ENCODE measurements at regions not wholly inside any gene's neighbourhood (a gene's known extent, or its start where the extent isn't known, plus 50 kb on each side); places are given as distances from the start of the nearest gene placed in this dataset.
"Not testable (repeated sequence)": the region's sequence is repeated elsewhere in the genome, so short reads cannot be mapped to it uniquely, and the experiment has no call there.

- H3K9ac ChIP-seq (ENCODE audit: low read length): no peak overlapping the region
- no peaks in the 10 kb centered on the region for H3K27me3 ChIP-seq (ENCODE audit: low read depth, low read length)
- H3K4me3 ChIP-seq (ENCODE audit: low read length): no peak overlapping the region
- no peaks in the 10 kb centered on the region for H3K79me2 ChIP-seq (ENCODE audit: low read length)
- H4K20me1 ChIP-seq (ENCODE audit: insufficient read depth, low read length): no peaks in the 10 kb centered on the region
- H2AFZ ChIP-seq (ENCODE audit: low read depth, low read length): no peak overlapping the region
- no peak overlapping the region for H3K27ac ChIP-seq (ENCODE audit: low read length)
- H3K4me1 ChIP-seq (ENCODE audit: low read length): peaks cover 11% of the 10 kb centered on the region
- no peak overlapping the region for H3K4me2 ChIP-seq (ENCODE audit: low read length)
- H3K9me3 ChIP-seq (ENCODE audit: insufficient read depth, low read length): no peaks in the 10 kb centered on the region
- no peak for TF ChIP-seq EZH2phosphoT487 (IDR thresholded peaks at IDR 0.05; ENCODE audit: low read depth)
- TF ChIP-seq CTCF (IDR thresholded peaks at IDR 0.05; ENCODE audit: low read depth, low read length): no peak
- no peaks in the 10 kb centered on the region for H3K36me3 ChIP-seq (replicated peaks; ENCODE audit: low read depth, low read length)
These were observed 523.2 kb upstream of the ZNF717 start for GRCh38 chr3:76308541-76308940.

- no peak overlapping the region for H3K9ac ChIP-seq (ENCODE audit: low read length)
- no peaks in the 10 kb centered on the region for H3K79me2 ChIP-seq (ENCODE audit: low read length)
- no peak overlapping the region for H2AFZ ChIP-seq (ENCODE audit: low read depth, low read length)
- no peaks in the 10 kb centered on the region for H4K20me1 ChIP-seq (ENCODE audit: insufficient read depth, low read length)
- H3K36me3 ChIP-seq (replicated peaks; ENCODE audit: low read depth, low read length): no peaks in the 10 kb centered on the region
- H3K27ac ChIP-seq (ENCODE audit: low read length): no peak overlapping the region
- no peaks in the 10 kb centered on the region for H3K27me3 ChIP-seq (ENCODE audit: low read depth, low read length)
- H3K9me3 ChIP-seq (ENCODE audit: insufficient read depth, low read length): no peaks in the 10 kb centered on the region
- peaks cover 11% of the 10 kb centered on the region for H3K4me1 ChIP-seq (ENCODE audit: low read length)
- H3K4me3 ChIP-seq (ENCODE audit: low read length): no peak overlapping the region
- no peak for TF ChIP-seq CTCF (IDR thresholded peaks at IDR 0.05; ENCODE audit: low read depth, low read length)
- TF ChIP-seq EZH2phosphoT487 (IDR thresholded peaks at IDR 0.05; ENCODE audit: low read depth): no peak
- H3K4me2 ChIP-seq (ENCODE audit: low read length): no peak overlapping the region
These were observed 524.7 kb upstream of the ZNF717 start for GRCh38 chr3:76310089-76310488.

- H3K4me1 ChIP-seq (ENCODE audit: low read length): peaks cover 11% of the 10 kb centered on the region
- no peaks in the 10 kb centered on the region for H3K79me2 ChIP-seq (ENCODE audit: low read length)
- no peaks in the 10 kb centered on the region for H3K36me3 ChIP-seq (replicated peaks; ENCODE audit: low read depth, low read length)
- H3K9me3 ChIP-seq (ENCODE audit: insufficient read depth, low read length): no peaks in the 10 kb centered on the region
- H3K27ac ChIP-seq (ENCODE audit: low read length): no peak overlapping the region
- H3K27me3 ChIP-seq (ENCODE audit: low read depth, low read length): no peaks in the 10 kb centered on the region
- H2AFZ ChIP-seq (ENCODE audit: low read depth, low read length): no peak overlapping the region
- H3K9ac ChIP-seq (ENCODE audit: low read length): no peak overlapping the region
- TF ChIP-seq EZH2phosphoT487 (IDR thresholded peaks at IDR 0.05; ENCODE audit: low read depth): no peak
- no peak for TF ChIP-seq CTCF (IDR thresholded peaks at IDR 0.05; ENCODE audit: low read depth, low read length)
- H3K4me2 ChIP-seq (ENCODE audit: low read length): peak overlapping the region; percentile 47
- no peaks in the 10 kb centered on the region for H4K20me1 ChIP-seq (ENCODE audit: insufficient read depth, low read length)
- H3K4me3 ChIP-seq (ENCODE audit: low read length): no peak overlapping the region
These were observed 525.3 kb upstream of the ZNF717 start for GRCh38 chr3:76310667-76311066.

- H2AFZ ChIP-seq (ENCODE audit: low read depth, low read length): no peak overlapping the region
- no peaks in the 10 kb centered on the region for H3K9me3 ChIP-seq (ENCODE audit: insufficient read depth, low read length)
- H3K4me3 ChIP-seq (ENCODE audit: low read length): no peak overlapping the region
- TF ChIP-seq CTCF (IDR thresholded peaks at IDR 0.05; ENCODE audit: low read depth, low read length): no peak
- TF ChIP-seq EZH2phosphoT487 (IDR thresholded peaks at IDR 0.05; ENCODE audit: low read depth): no peak
- H3K4me2 ChIP-seq (ENCODE audit: low read length): no peak overlapping the region
- H3K9ac ChIP-seq (ENCODE audit: low read length): no peak overlapping the region
- H3K4me1 ChIP-seq (ENCODE audit: low read length): peaks cover 11% of the 10 kb centered on the region
- no peak overlapping the region for H3K27ac ChIP-seq (ENCODE audit: low read length)
- H3K27me3 ChIP-seq (ENCODE audit: low read depth, low read length): no peaks in the 10 kb centered on the region
- H4K20me1 ChIP-seq (ENCODE audit: insufficient read depth, low read length): no peaks in the 10 kb centered on the region
- no peaks in the 10 kb centered on the region for H3K36me3 ChIP-seq (replicated peaks; ENCODE audit: low read depth, low read length)
- no peaks in the 10 kb centered on the region for H3K79me2 ChIP-seq (ENCODE audit: low read length)
These were observed 526.6 kb upstream of the ZNF717 start for GRCh38 chr3:76311941-76312340.

GRCh38 chr3:76315906-76316305 is 530.6 kb upstream of the ZNF717 start:
- H3K4me1 ChIP-seq (ENCODE audit: low read length); H3K36me3 ChIP-seq (replicated peaks; ENCODE audit: low read depth, low read length); H4K20me1 ChIP-seq (ENCODE audit: insufficient read depth, low read length); H3K9me3 ChIP-seq (ENCODE audit: insufficient read depth, low read length); H2AFZ ChIP-seq (ENCODE audit: low read depth, low read length); H3K4me2 ChIP-seq (ENCODE audit: low read length); H3K79me2 ChIP-seq (ENCODE audit: low read length); H3K27me3 ChIP-seq (ENCODE audit: low read depth, low read length); H3K27ac ChIP-seq (ENCODE audit: low read length); H3K9ac ChIP-seq (ENCODE audit: low read length); H3K4me3 ChIP-seq (ENCODE audit: low read length): not testable (repeated sequence)

All from OCI-LY3 (cell line).